PC-3 (cell line): ENCODE measurements at regions not wholly inside any gene's neighbourhood (a gene's known extent, or its start where the extent isn't known, plus 50 kb on each side); places are given as distances from the start of the nearest gene placed in this dataset.
A peak's percentile ranks its signal among the peaks of the same experiment; 100 is the strongest.
"Not testable (repeated sequence)": the region's sequence is repeated elsewhere in the genome, so short reads cannot be mapped to it uniquely, and the experiment has no call there.

ENCODE experiments used
- ATAC-seq: fragments of 200-7000 bp; cut with Tn5 transposase; 2 replicates; pipeline ENCODE4 v1.9.1; 2020; ENCODE audit warnings: mild to moderate bottlenecking, moderate library complexity
- BruUV-seq: library from RNA; stranded (reverse); fragments of 400-500 nt; replicated peaks from 2 replicates; lab custom pipeline; 2021; lab: Mats Ljungman, UMichigan
- CTCF ChIA-PET: fragments of 300-600 bp; sonication (Branson Sonifier 250); formaldehyde crosslinking; loops from one replicate; lab custom pipeline; 2022; ENCODE audit warnings: antibody characterized with exemption; lab: Charles Lee
- POLR2A ChIA-PET: fragments of 300-600 bp; sonication (Branson Sonifier 250); formaldehyde crosslinking; loops from one replicate; lab custom pipeline; 2022; ENCODE audit warnings: antibody characterized with exemption; ENCODE audit not compliant: unreplicated experiment; lab: Charles Lee
- DNase-seq: peaks from one replicate; pipeline ENCODE4 v3.0.0-alpha.2; 2015
- H2AFZ ChIP-seq: fragments of 300-600 bp; sonication (generic); 2 replicates; pipeline ENCODE4 v1.6.0; 2016; ENCODE audit warnings: antibody characterized with exemption, low read length
- H3F3A ChIP-seq: fragments of 300-600 bp; sonication (generic); one replicate; pipeline ENCODE4 v1.6.0; 2017; ENCODE audit warnings: antibody characterized with exemption, low read length, control low read depth, mild to moderate bottlenecking; ENCODE audit not compliant: unreplicated experiment
- H3K27ac ChIP-seq: fragments of 300-600 bp; sonication (generic); 2 replicates; pipeline ENCODE4 v1.5.1; 2016; ENCODE audit warnings: mild to moderate bottlenecking, low read length
- H3K27me3 ChIP-seq: fragments of 300-600 bp; sonication (generic); 2 replicates; pipeline ENCODE4 v1.6.1; 2016; ENCODE audit warnings: low read length, mixed read lengths
- H3K36me3 ChIP-seq: fragments of 300-600 bp; sonication (generic); 2 replicates; pipeline ENCODE4 v1.6.1; 2016; ENCODE audit warnings: low read depth, mixed run types, low read length, mixed read lengths
- H3K4me1 ChIP-seq: fragments of 300-600 bp; sonication (generic); 2 replicates; pipeline ENCODE4 v1.5.1; 2016; ENCODE audit warnings: low read length; ENCODE audit not compliant: insufficient read depth
- H3K4me2 ChIP-seq: fragments of 300-600 bp; sonication (generic); 2 replicates; pipeline ENCODE4 v1.6.0; 2016; ENCODE audit warnings: low read length
- H3K4me3 ChIP-seq: fragments of 300-600 bp; sonication (generic); 2 replicates; pipeline ENCODE4 v1.5.1; 2016; ENCODE audit warnings: mild to moderate bottlenecking, low read length, mixed read lengths
- H3K79me2 ChIP-seq: fragments of 300-600 bp; sonication (generic); 2 replicates; pipeline ENCODE4 v1.6.1; 2017; ENCODE audit warnings: low read length, mixed read lengths
- H3K9ac ChIP-seq: fragments of 300-600 bp; sonication (generic); 2 replicates; pipeline ENCODE4 v1.6.0; 2016; ENCODE audit warnings: mild to moderate bottlenecking, low read length
- H3K9me2 ChIP-seq: fragments of 300-600 bp; sonication (generic); replicated peaks from 2 replicates; pipeline ENCODE4 v1.6.1; 2016; ENCODE audit warnings: mixed run types, low read length, mixed read lengths
- H3K9me3 ChIP-seq: fragments of 300-600 bp; sonication (generic); 2 replicates; pipeline ENCODE4 v1.6.1; 2016; ENCODE audit warnings: low read length, mixed read lengths
- H4K20me1 ChIP-seq: fragments of 300-600 bp; sonication (generic); 2 replicates; pipeline ENCODE4 v1.6.1; 2016; ENCODE audit warnings: low read length, mixed read lengths
- CTCF ChIP-seq: fragments of 300-600 bp; sonication (generic); conservative IDR thresholded peaks from 2 replicates; pipeline ENCODE4 v1.5.1; 2017; ENCODE audit warnings: antibody characterized with exemption, low read depth, mild to moderate bottlenecking, low read length
- EZH2phosphoT487 ChIP-seq: fragments of 300-600 bp; sonication (generic); IDR thresholded peaks from 2 replicates; pipeline ENCODE4 v1.6.1; 2018; ENCODE audit warnings: mild to moderate bottlenecking, antibody characterized with exemption, low read length, borderline replicate concordance
- intact Hi-C: fragments of 100-400 bp; cut with micrococcal nuclease; formaldehyde crosslinking; loops from 2 replicates; pipeline ENCODE4 v1.9.0; 2023

- CTCF ChIA-PET: interaction anchor here (1.1 kb wide), 1 partner anchor 220 kb away, joined by 3 read pairs; no protein-coding TSS in a partner anchor
- Histone ChIP-seq H3F3A (no peaks in the 10 kb centered on the region), H3K9me3 (no peaks in the 10 kb centered on the region), H4K20me1 (no peaks in the 10 kb centered on the region), H3K36me3 (no peaks in the 10 kb centered on the region), H3K9ac (no peak overlapping the region), H3K4me2 (0 out of 2 replicates have a peak overlapping the region, but pooled peaks have one; percentile 28), H3K27ac (no peak overlapping the region), H3K9me2 (no peaks in the 10 kb centered on the region), H3K4me3 (no peak overlapping the region), H2AFZ (no peak overlapping the region), H3K79me2 (no peaks in the 10 kb centered on the region), H3K27me3 (no peaks in the 10 kb centered on the region), H3K4me1 (no peaks in the 10 kb centered on the region)
- no TSS peak for BruUV-seq
- intact Hi-C loops: no loop called here
- TF ChIP-seq CTCF (peak; percentile 28; the same call in 1 of the 2 replicates), EZH2phosphoT487 (no peak)
- POLR2A ChIA-PET: no interaction called here
- DNase-seq (peak; percentile 21), ATAC-seq (peak; percentile 38; the same call in 1 of the 2 replicates)
Measured at GRCh38 chr17:33927732-33928133, 327.4 kb upstream of the CCL2 start.

GRCh38 chr17:33929181-33929724 is 325.8 kb upstream of the CCL2 start:
- no peaks in the 10 kb centered on the region for H3K9me3 ChIP-seq
- CTCF ChIA-PET: no interaction called here
- H3K27me3 ChIP-seq: no peaks in the 10 kb centered on the region
- ATAC-seq (no peak), DNase-seq (no peak)
- POLR2A ChIA-PET: no interaction called here
- H3K4me1 ChIP-seq: no peaks in the 10 kb centered on the region
- no peaks in the 10 kb centered on the region for H3K79me2 ChIP-seq
- no peak overlapping the region for H3K27ac ChIP-seq
- no TSS peak for BruUV-seq
- H3K4me3 ChIP-seq: no peak overlapping the region
- no peak overlapping the region for H3K9ac ChIP-seq
- no peak overlapping the region for H2AFZ ChIP-seq
- no peaks in the 10 kb centered on the region for H3F3A ChIP-seq
- H3K36me3 ChIP-seq: no peaks in the 10 kb centered on the region
- intact Hi-C loops: no loop called here
- no peaks in the 10 kb centered on the region for H4K20me1 ChIP-seq
- no peak overlapping the region for H3K4me2 ChIP-seq
- H3K9me2 ChIP-seq: no peaks in the 10 kb centered on the region
- TF ChIP-seq CTCF (no peak), EZH2phosphoT487 (no peak)

- H3K9me2 ChIP-seq, POLR2A ChIA-PET, H3K27me3 ChIP-seq, H4K20me1 ChIP-seq, H2AFZ ChIP-seq, H3K4me1 ChIP-seq, BruUV-seq, ATAC-seq, H3F3A ChIP-seq, DNase-seq, H3K4me2 ChIP-seq, H3K9me3 ChIP-seq, H3K79me2 ChIP-seq, H3K9ac ChIP-seq, intact Hi-C loops, H3K36me3 ChIP-seq, H3K4me3 ChIP-seq, H3K27ac ChIP-seq: not testable (repeated sequence)
- CTCF ChIA-PET: interaction anchor here (0.5 kb wide), 1 partner anchor 154 kb away, joined by 3 read pairs; no protein-coding TSS in a partner anchor
Measured at GRCh38 chr17:33931148-33931814, 323.8 kb upstream of the CCL2 start.
